ENCODE measurements at regions not wholly inside any gene's neighbourhood (a gene's known extent, or its start where the extent isn't known, plus 50 kb on each side); places are given as distances from the start of the nearest gene placed in this dataset.
"Not testable (repeated sequence)": the region's sequence is repeated elsewhere in the genome, so short reads cannot be mapped to it uniquely, and the experiment has no call there.

DNA sequence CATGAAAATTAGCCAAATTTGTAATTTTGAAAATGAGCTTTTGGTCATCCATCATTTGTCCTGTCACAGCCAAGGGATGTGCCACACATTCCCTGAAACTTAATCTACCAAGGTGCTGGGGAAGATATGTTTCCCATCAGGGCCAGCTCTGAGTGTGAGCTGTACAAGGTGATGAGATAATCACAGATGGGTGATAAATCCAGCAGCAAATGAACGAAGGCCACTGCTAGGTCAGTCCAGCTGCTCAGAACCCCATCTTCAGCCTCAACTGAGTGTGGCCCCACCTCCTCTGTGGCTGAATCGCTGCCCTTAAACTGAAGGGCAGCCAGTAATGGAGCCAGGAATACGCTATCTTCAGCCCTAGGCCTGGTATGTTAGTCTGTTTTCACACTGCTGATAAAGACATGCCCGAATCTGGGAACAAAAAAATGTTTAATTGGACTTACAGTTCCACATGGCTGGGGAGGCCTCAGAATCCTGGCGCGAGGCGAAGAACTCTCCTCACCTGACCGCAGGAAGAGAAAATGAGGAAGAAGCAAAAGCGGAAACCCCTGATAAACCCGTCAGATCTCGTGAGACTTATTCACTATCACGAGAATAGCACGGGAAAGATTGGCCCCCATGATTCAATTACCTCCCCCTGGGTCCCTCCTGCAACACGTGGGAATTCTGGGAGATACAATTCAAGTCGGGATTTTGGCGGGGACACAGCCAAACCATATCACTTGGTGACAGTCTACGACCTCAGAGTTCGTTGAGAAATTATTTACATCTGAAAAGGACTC, 553.0 kb downstream of the NTRK3 start:
- Histone ChIP-seq H3K4me3 (ENCODE audit: low read length) (no peak overlapping the region), H3K4me1 (ENCODE audit: control insufficient read depth, insufficient read depth, low read length) (no peaks in the 10 kb centered on the region), H3K9me3 (ENCODE audit: control insufficient read depth, low read length) (peaks cover 6% of the 10 kb centered on the region), H3K9ac (ENCODE audit: low read length) (no peak overlapping the region), H3K36me3 (ENCODE audit: control insufficient read depth, insufficient read depth, low read length, severe bottlenecking) (no peaks in the 10 kb centered on the region), H3K27me3 (replicated peaks; ENCODE audit: control insufficient read depth, insufficient read depth, low read length) (peaks cover 17% of the 10 kb centered on the region)
- DNase-seq (ENCODE audit: low read depth), result no peak

GRCh38 chr15:87702270-87702669, 554.3 kb downstream of the NTRK3 start:
- Histone ChIP-seq H3K9ac (ENCODE audit: low read length) (no peak overlapping the region), H3K36me3 (ENCODE audit: control insufficient read depth, insufficient read depth, low read length, severe bottlenecking) (no peaks in the 10 kb centered on the region), H3K27me3 (replicated peaks; ENCODE audit: control insufficient read depth, insufficient read depth, low read length) (peaks cover 15% of the 10 kb centered on the region), H3K9me3 (ENCODE audit: control insufficient read depth, low read length) (peaks cover 6% of the 10 kb centered on the region), H3K4me3 (ENCODE audit: low read length) (no peak overlapping the region), H3K4me1 (ENCODE audit: control insufficient read depth, insufficient read depth, low read length) (no peaks in the 10 kb centered on the region)
- DNase-seq (ENCODE audit: low read depth), result no peak

GRCh38 chr15:87698467-87698866, 558.1 kb downstream of the NTRK3 start:
- H3K4me1 ChIP-seq (ENCODE audit: control insufficient read depth, insufficient read depth, low read length); H3K36me3 ChIP-seq (ENCODE audit: control insufficient read depth, insufficient read depth, low read length, severe bottlenecking); H3K9ac ChIP-seq (ENCODE audit: low read length); H3K9me3 ChIP-seq (ENCODE audit: control insufficient read depth, low read length); H3K4me3 ChIP-seq (ENCODE audit: low read length); H3K27me3 ChIP-seq (replicated peaks; ENCODE audit: control insufficient read depth, insufficient read depth, low read length); DNase-seq (ENCODE audit: low read depth): not testable (repeated sequence)

GRCh38 chr15:87689716-87690115, 566.8 kb downstream of the NTRK3 start:
- DNase-seq (ENCODE audit: low read depth), result no peak
- no peak overlapping the region for H3K4me3 ChIP-seq (ENCODE audit: low read length)
- peaks cover 7% of the 10 kb centered on the region for H3K9me3 ChIP-seq (ENCODE audit: control insufficient read depth, low read length)
- peaks cover 9% of the 10 kb centered on the region for H3K4me1 ChIP-seq (ENCODE audit: control insufficient read depth, insufficient read depth, low read length)
- H3K36me3 ChIP-seq (ENCODE audit: control insufficient read depth, insufficient read depth, low read length, severe bottlenecking), result no peaks in the 10 kb centered on the region
- peaks cover 10% of the 10 kb centered on the region for H3K27me3 ChIP-seq (replicated peaks; ENCODE audit: control insufficient read depth, insufficient read depth, low read length)
- H3K9ac ChIP-seq (ENCODE audit: low read length), result no peak overlapping the region

DNA sequence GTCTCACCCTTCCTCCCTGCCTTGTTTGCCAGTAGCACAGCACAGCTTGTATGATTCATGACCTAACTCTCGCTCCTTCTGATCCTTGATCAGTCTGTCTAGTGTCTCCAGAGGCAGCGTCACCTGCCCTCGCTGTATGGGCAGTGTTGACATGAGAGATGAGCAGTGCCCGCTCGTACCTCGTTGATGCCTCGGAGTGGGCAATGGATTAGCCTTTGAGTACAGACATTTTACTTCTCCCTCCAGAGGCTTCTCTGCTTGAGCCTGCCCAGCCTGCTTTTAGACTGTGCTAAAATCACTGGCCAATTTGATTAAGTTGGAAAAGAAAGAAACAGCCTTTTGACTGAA, 569.0 kb downstream of the NTRK3 start:
- peaks cover 3% of the 10 kb centered on the region for H3K9me3 ChIP-seq (ENCODE audit: control insufficient read depth, low read length)
- DNase-seq (ENCODE audit: low read depth), result no peak
- peaks cover 9% of the 10 kb centered on the region for H3K4me1 ChIP-seq (ENCODE audit: control insufficient read depth, insufficient read depth, low read length)
- H3K27me3 ChIP-seq (replicated peaks; ENCODE audit: control insufficient read depth, insufficient read depth, low read length), result peaks cover 13% of the 10 kb centered on the region
- H3K36me3 ChIP-seq (ENCODE audit: control insufficient read depth, insufficient read depth, low read length, severe bottlenecking), result no peaks in the 10 kb centered on the region
- no peak overlapping the region for H3K4me3 ChIP-seq (ENCODE audit: low read length)
- H3K9ac ChIP-seq (ENCODE audit: low read length), result no peak overlapping the region

DNA sequence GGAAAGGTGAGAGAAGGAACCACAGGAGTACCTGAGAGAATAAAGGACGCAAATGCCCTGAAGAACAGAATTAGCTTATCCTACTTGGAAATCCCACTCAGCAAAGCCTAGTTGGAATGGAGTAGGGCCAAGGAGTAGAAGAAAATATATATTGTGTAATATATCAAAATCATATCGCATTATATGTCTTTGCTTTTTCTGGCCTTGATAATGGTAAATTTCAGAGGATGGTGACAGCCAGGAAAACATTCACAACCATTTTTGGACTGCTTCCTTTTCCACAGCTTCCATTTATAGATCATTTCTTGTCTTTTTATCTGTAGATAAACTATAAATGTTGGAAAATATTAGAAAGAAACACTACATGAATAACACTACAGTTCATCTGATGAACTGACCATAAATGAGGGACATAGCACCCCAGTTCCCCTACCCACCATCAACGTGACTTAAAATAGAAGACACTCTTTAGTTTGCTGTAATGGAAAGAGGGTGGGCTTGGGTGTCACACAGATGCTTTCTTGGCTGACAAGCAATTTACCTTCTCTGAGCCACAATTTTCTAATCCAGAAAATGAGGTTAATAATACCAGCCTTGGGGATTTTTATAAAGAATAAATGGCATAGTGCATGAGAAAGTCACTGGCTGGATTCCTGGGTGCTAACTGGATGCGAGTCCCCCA, 569.6 kb downstream of the NTRK3 start:
- Histone ChIP-seq H3K9ac (ENCODE audit: low read length) (no peak overlapping the region), H3K27me3 (replicated peaks; ENCODE audit: control insufficient read depth, insufficient read depth, low read length) (peaks cover 16% of the 10 kb centered on the region), H3K9me3 (ENCODE audit: control insufficient read depth, low read length) (no peaks in the 10 kb centered on the region), H3K4me1 (ENCODE audit: control insufficient read depth, insufficient read depth, low read length) (peaks cover 9% of the 10 kb centered on the region), H3K4me3 (ENCODE audit: low read length) (no peak overlapping the region), H3K36me3 (ENCODE audit: control insufficient read depth, insufficient read depth, low read length, severe bottlenecking) (no peaks in the 10 kb centered on the region)
- no peak for DNase-seq (ENCODE audit: low read depth)

DNA sequence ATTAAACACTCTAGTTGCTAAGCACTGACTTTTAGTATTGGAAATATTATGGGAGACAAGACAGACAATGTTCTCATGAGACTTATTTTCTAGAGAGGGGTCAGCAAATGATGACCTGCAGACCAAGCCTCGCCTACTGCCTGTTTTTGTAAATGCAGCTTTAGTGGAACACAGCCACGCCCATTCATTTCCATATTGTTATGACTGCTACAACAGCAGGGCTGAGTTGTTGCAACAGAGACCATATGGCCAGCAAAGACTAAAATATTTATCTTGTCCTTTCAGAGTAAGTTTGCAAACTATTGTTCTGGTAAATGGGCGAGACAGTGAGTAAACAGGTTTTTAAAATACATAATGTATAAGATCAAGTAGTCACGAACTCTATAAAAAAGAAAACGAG, 570.2 kb downstream of the NTRK3 start:
- no peak overlapping the region for H3K9ac ChIP-seq (ENCODE audit: low read length)
- DNase-seq (ENCODE audit: low read depth), result no peak
- H3K4me3 ChIP-seq (ENCODE audit: low read length), result no peak overlapping the region
- H3K36me3 ChIP-seq (ENCODE audit: control insufficient read depth, insufficient read depth, low read length, severe bottlenecking), result no peaks in the 10 kb centered on the region
- H3K4me1 ChIP-seq (ENCODE audit: control insufficient read depth, insufficient read depth, low read length), result peaks cover 9% of the 10 kb centered on the region
- no peaks in the 10 kb centered on the region for H3K9me3 ChIP-seq (ENCODE audit: control insufficient read depth, low read length)
- peaks cover 16% of the 10 kb centered on the region for H3K27me3 ChIP-seq (replicated peaks; ENCODE audit: control insufficient read depth, insufficient read depth, low read length)

- H3K27me3 ChIP-seq (replicated peaks; ENCODE audit: control insufficient read depth, insufficient read depth, low read length), result peaks cover 10% of the 10 kb centered on the region
- H3K4me3 ChIP-seq (ENCODE audit: low read length), result no peak overlapping the region
- H3K36me3 ChIP-seq (ENCODE audit: control insufficient read depth, insufficient read depth, low read length, severe bottlenecking), result no peaks in the 10 kb centered on the region
- H3K4me1 ChIP-seq (ENCODE audit: control insufficient read depth, insufficient read depth, low read length), result no peaks in the 10 kb centered on the region
- H3K9ac ChIP-seq (ENCODE audit: low read length), result no peak overlapping the region
- peaks cover 5% of the 10 kb centered on the region for H3K9me3 ChIP-seq (ENCODE audit: control insufficient read depth, low read length)
- DNase-seq (ENCODE audit: low read depth), result no peak
Observed at GRCh38 chr15:87682527-87682926, 574.0 kb downstream of the NTRK3 start.

DNA sequence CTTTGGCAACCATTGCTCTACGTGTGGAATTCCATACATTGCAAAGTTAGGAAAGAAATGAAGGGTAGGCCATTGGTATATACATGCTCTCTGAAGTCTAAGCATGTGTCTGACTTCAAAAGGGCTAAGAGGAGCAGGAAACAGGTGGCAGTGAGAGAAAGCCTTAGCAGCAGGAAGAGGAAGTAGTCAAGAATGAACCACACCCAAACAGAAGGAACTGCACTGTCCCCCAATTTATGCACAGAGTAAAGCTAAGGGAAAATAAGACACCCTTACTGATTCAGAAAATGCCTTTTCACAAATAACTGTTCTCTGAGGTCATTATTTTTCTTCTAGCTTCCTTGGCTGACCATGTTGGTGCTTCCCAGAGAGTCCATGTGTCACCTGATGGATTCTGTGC, 575.4 kb downstream of the NTRK3 start:
- DNase-seq (ENCODE audit: low read depth), result no peak
- Histone ChIP-seq H3K9me3 (ENCODE audit: control insufficient read depth, low read length) (peaks cover 13% of the 10 kb centered on the region), H3K9ac (ENCODE audit: low read length) (no peak overlapping the region), H3K27me3 (replicated peaks; ENCODE audit: control insufficient read depth, insufficient read depth, low read length) (peaks cover 6% of the 10 kb centered on the region), H3K36me3 (ENCODE audit: control insufficient read depth, insufficient read depth, low read length, severe bottlenecking) (no peaks in the 10 kb centered on the region), H3K4me1 (ENCODE audit: control insufficient read depth, insufficient read depth, low read length) (no peaks in the 10 kb centered on the region), H3K4me3 (ENCODE audit: low read length) (no peak overlapping the region)

DNA sequence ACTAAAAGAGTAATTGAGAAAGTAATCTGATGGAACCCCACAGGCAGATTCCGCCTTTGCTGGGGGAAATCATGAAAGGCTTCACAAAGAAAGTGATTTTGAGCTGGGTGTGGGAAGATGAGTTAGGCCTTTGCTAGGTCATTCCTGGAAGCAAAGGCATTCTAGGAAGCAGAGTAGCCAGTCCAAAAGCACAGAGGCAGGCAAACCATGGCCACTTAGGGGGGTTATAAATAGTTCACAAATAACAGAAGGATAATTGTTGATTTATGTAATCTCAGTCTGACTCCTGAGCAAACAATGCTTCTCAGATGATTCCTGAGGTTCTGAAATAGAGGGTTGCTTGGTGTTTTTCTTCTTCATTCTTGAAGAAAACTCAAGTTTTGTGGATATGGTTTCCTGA, 576.3 kb downstream of the NTRK3 start:
- H3K9me3 ChIP-seq (ENCODE audit: control insufficient read depth, low read length), result peaks cover 13% of the 10 kb centered on the region
- H3K36me3 ChIP-seq (ENCODE audit: control insufficient read depth, insufficient read depth, low read length, severe bottlenecking), result no peaks in the 10 kb centered on the region
- no peak overlapping the region for H3K9ac ChIP-seq (ENCODE audit: low read length)
- H3K4me1 ChIP-seq (ENCODE audit: control insufficient read depth, insufficient read depth, low read length), result no peaks in the 10 kb centered on the region
- peaks cover 6% of the 10 kb centered on the region for H3K27me3 ChIP-seq (replicated peaks; ENCODE audit: control insufficient read depth, insufficient read depth, low read length)
- H3K4me3 ChIP-seq (ENCODE audit: low read length), result no peak overlapping the region
- no peak for DNase-seq (ENCODE audit: low read depth)

- Histone ChIP-seq H3K9me3 (ENCODE audit: control insufficient read depth, low read length) (peaks cover 13% of the 10 kb centered on the region), H3K27me3 (replicated peaks; ENCODE audit: control insufficient read depth, insufficient read depth, low read length) (peaks cover 15% of the 10 kb centered on the region), H3K9ac (ENCODE audit: low read length) (no peak overlapping the region), H3K4me3 (ENCODE audit: low read length) (no peak overlapping the region), H3K36me3 (ENCODE audit: control insufficient read depth, insufficient read depth, low read length, severe bottlenecking) (no peaks in the 10 kb centered on the region), H3K4me1 (ENCODE audit: control insufficient read depth, insufficient read depth, low read length) (no peaks in the 10 kb centered on the region)
- DNase-seq (ENCODE audit: low read depth), result no peak
Observed at GRCh38 chr15:87675271-87675670, 581.3 kb downstream of the NTRK3 start.

Data from adipocyte (in vitro differentiated cells).